GM21825 (cell line): ENCODE measurements at regions not wholly inside any gene's neighbourhood (a gene's known extent, or its start where the extent isn't known, plus 50 kb on each side); places are given as distances from the start of the nearest gene placed in this dataset.
A peak's percentile ranks its signal among the peaks of the same experiment; 100 is the strongest.
"Not testable (repeated sequence)": the region's sequence is repeated elsewhere in the genome, so short reads cannot be mapped to it uniquely, and the experiment has no call there.

Experiments used
- ATAC-seq: cut with Tn5 transposase; IDR thresholded peaks from one replicate; pipeline ENCODE4 v1.9.1; 2021; ENCODE audit warnings: mild to moderate bottlenecking, moderate library complexity; ENCODE audit not compliant: unreplicated experiment

DNA sequence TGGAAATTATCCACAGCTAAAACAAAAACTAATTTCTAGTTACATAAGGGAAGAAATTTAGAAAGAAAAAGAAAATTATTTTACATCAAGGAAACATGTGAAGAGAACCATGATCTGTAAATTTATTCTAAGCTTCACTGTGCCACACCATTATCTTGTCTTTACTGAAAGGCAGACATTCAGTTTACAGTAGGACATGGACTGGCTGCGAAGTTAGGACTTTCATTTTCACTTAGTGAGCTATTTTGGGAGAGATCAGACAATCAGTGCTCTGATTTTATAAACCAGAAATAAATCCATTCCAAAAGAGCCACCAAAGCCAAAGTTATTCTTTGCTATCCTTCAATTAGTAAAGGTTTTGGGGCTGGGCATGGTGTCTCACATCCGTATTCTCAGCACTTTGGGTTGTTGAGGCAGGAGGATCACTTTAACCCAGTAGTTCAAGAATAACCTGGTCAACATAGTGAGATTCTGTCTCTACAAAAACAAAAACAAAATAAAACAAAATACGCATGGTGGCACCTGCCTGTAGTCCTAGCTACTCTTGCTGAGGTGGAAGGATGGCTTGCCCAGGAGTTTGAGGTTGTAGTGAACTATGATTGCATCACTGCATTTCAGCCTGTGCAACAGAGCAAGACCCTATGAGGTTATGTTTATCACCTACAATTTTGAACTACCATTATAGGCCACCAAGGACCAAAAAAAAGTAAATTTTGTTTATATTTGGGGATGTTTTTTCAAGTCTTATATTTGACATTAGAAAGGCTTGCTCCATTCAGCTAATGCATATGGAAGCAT lies 1084.8 kb upstream of the ATXN7L3B start:
- ATAC-seq: peak; percentile 51

DNA sequence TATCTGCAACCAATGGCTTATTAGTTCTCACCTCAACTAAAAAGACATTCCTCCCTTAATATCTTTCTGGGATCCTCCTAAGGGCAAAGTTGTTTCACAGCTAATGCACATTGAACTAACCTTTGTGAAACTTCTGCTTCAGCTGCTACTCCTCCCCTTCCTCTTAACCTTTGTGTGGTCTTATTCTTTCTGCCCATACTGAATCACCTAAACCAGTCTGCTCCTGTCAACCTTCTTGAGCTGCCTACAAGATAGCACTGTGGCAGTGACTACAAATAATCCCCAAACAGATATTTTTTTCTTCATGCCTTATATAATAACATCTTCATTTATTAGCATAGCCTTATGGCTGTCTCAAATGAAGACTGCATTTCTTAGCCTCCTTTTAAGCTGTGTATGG lies 1077.4 kb upstream of the ATXN7L3B start:
- ATAC-seq: no peak

DNA sequence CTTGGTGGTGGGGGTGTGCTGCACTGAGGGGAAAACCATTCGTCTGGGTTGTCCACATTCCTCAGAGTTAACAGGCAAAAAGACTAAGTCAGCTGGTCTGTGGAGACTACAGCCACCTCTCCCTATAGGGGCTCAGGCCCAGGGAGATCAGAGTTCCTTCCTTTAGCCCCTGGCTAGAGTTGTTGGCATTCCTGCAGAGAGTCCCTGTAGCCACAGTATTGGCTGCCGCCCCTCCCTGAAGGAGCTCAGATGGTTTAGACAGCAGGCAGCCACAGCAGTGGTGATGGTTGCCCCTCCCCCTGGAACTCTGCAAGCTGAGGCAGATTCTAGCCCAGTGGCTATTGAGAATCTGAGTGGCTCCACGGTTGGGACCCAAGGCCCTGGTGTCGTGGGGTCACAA lies 1072.5 kb upstream of the ATXN7L3B start:
- no peak for ATAC-seq

DNA sequence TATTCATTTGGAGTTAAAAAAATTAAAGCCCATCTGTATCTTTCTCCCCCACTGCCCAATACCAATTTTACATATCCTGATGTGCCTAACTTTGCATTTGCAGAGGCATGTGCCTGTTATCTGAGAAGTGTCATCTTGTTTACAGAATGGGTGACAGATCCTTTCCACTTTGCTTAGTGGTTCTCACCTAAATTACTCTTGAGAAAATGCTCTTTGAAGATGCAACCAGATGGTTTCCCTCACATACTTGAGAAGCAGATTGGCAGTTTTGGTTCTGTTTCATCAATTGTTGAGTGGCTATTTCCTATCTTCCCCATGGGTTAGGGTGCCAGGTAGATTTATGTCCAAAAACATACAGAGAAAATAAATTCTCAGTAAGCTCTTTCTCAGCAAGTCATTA lies 1051.4 kb upstream of the ATXN7L3B start:
- ATAC-seq: no peak

- ATAC-seq: no peak
Observed at GRCh38 chr12:73506611-73507010, 1031.0 kb upstream of the ATXN7L3B start.

- ATAC-seq: no peak
Observed at GRCh38 chr12:73514672-73515071, 1023.0 kb upstream of the ATXN7L3B start.

GRCh38 chr12:73517859-73518258 lies 1019.8 kb upstream of the ATXN7L3B start:
- ATAC-seq: no peak

- ATAC-seq: no peak
Observed at GRCh38 chr12:73529231-73529630, 1008.4 kb upstream of the ATXN7L3B start.

- no peak for ATAC-seq
Observed at GRCh38 chr12:73529954-73530353, 1007.7 kb upstream of the ATXN7L3B start.

DNA sequence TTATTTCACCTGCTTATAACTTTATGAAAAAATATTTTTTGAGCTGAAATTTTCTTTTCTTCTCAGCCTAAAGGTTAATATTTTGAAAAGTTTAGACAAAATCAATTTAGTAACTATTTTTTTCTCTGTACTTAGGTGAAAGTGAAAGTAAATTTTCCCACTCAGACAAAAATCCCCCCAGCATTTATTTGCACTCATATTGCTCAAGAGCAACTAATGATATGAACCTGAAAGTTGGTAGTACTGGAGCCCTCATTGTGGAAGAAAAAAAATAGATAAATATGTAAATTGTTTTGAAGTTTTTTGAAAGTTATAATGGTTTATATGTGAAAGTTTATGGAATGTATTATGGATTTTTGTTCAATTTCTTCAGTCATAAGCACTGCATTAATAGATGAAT lies 1005.9 kb upstream of the ATXN7L3B start:
- ATAC-seq: no peak

DNA sequence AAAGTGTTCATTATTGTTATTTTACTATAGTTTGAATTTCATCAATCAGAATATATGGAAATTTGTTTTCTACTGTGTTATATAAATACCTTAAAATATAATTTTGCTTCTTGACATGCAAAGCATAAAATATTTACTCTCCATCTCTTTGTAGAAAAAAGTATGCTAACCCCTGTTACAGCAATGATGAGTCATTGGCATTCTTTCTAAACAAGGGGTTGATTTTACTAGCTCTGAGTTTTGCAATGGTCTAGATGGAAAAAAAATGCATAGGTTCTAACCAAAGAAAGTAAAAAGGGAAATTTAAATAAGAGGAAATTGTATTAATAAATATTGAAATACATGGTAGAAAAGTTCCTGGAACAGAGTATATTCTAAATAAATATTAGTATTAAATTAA lies 990.2 kb upstream of the ATXN7L3B start:
- no peak for ATAC-seq

- no peak for ATAC-seq
Observed at GRCh38 chr12:73585136-73585535, 952.5 kb upstream of the ATXN7L3B start.

DNA sequence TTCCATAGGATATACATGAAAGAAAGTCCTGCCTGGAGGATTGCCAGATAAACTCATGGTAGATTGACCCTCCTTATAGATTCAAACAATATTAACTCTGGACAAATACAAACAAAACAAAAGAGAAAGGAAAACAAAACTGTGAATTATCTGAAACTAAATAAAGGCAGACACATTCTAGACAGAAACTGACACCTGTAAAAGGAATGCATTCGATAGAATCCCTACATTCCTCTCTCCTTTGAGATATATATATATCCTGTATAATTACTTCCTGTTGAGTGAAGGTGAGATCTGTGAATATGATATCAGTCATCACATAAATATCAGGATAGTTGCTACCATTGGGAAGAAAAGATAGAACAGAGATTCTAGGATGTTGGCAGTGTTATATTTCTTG lies 948.4 kb upstream of the ATXN7L3B start:
- ATAC-seq: no peak

- no peak for ATAC-seq
Observed at GRCh38 chr12:73598626-73599025, 939.0 kb upstream of the ATXN7L3B start.

GRCh38 chr12:73599268-73599667 lies 938.4 kb upstream of the ATXN7L3B start:
- ATAC-seq: no peak

- ATAC-seq: not testable (repeated sequence)
Observed at GRCh38 chr12:73605925-73606324, 931.7 kb upstream of the ATXN7L3B start.

DNA sequence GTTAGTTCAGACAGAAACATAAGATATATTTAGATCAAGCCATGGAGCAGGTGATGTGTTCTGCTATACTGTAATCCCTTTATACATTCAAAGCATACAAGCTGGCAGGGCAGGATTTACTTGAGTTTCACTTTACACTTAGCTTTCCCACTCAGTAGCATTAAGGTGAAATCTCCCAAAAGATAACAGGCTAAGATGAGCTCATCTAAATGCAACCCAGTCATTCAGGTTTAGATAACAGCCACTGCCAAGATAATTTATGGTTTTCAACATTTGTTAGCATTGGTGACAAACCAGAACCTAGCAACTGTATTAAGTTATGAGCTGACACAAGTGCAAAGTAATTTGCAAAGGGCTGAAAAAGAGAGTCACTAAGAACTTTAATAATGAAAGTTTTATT lies 925.1 kb upstream of the ATXN7L3B start:
- no peak for ATAC-seq

DNA sequence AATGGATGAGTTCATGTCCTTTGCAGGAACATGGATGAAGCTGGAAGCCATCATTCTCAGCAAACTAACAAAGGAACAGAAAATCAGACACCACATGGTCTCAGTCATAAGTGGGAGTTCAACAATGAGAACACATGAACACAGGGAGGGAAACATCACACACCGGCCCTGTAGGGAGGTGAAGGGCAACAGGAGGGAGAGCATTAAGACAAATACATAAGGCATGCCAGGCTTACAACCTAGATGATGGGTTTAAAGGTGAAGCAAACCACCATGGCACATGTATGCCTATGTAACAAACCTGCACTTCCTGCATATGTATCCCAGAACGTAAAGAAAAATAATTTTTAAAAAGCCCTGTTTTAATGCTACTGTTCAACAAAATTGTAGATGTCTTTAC lies 914.2 kb upstream of the ATXN7L3B start:
- ATAC-seq: no peak

- ATAC-seq: no peak
Observed at GRCh38 chr12:73625226-73625625, 912.4 kb upstream of the ATXN7L3B start.

DNA sequence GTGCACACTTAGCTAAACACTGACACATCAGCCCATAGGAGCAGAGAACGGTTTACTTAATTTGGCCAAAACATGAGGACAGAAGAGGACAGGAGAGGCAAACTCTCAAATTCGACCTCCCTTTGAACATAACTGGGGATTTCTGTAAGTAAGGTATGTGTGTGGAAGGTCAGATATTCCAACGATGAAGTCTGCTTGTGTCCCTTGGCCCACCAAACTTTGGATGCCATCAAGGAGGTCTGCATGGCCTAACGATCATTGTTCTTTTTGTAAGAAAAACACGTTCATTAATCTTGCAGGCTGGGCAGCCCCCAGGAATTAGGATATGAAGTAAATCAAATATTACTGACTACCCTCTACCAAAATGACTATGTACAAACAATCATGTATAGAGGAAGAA lies 908.5 kb upstream of the ATXN7L3B start:
- no peak for ATAC-seq

- ATAC-seq: no peak
Observed at GRCh38 chr12:73629893-73630831, 907.5 kb upstream of the ATXN7L3B start.

DNA sequence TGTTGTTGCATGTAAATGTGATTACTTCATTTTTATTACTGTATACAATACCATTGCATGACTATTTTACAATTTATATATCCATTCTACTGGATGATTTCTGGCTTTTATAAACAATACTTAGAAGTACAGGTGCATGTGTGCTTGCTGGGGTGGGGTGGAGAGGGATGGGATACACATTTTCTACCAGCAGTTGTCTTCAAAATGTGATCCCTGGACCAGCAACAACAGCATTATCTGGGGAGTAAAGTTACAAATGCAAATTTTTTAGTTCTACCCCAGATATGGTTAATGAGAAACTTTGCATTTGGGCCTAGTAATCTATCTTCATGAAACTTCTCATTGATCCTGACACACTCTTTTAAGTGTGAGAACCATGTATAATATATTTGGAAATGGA lies 905.4 kb upstream of the ATXN7L3B start:
- no peak for ATAC-seq
